LNCaP clone FGC (cell line): ENCODE measurements at regions not wholly inside any gene's neighbourhood (a gene's known extent, or its start where the extent isn't known, plus 50 kb on each side); places are given as distances from the start of the nearest gene placed in this dataset.

ENCODE experiments used
- DNase-seq: peaks from one replicate; pipeline ENCODE4 v3.0.0-alpha.2; 2011; ENCODE audit warnings: low read depth
- H3K4me3 ChIP-seq: 2 replicates; pipeline ENCODE4 v1.5.1; 2011; ENCODE audit warnings: mild to moderate bottlenecking, low read depth, low read length, control low read depth
- CTCF ChIP-seq: IDR thresholded peaks from 2 replicates; pipeline ENCODE4 v1.5.1; 2012; ENCODE audit warnings: mild to moderate bottlenecking; ENCODE audit not compliant: control insufficient read depth, insufficient read depth; ENCODE audit errors: extremely low read depth

GRCh38 chr10:128506423-128506822 lies 380.2 kb upstream of the MKI67 start:
- no peak for TF ChIP-seq CTCF

GRCh38 chr10:128507066-128507465 lies 380.8 kb upstream of the MKI67 start:
- no peak for DNase-seq
- H3K4me3 ChIP-seq, result no peak overlapping the region
- TF ChIP-seq CTCF, result no peak

More at GRCh38 chr10:128506423-128506822, 380.2 kb upstream of the MKI67 start:
- no peak for DNase-seq
- H3K4me3 ChIP-seq, result no peak overlapping the region

- DNase-seq, result no peak
- TF ChIP-seq CTCF, result no peak
- no peak overlapping the region for H3K4me3 ChIP-seq
Measured at GRCh38 chr10:128511284-128511683, 385.1 kb upstream of the MKI67 start.

GRCh38 chr10:128512767-128513166 lies 386.5 kb upstream of the MKI67 start:
- no peak for DNase-seq
- no peak for TF ChIP-seq CTCF
- H3K4me3 ChIP-seq, result no peak overlapping the region

- no peak for TF ChIP-seq CTCF
- H3K4me3 ChIP-seq, result no peak overlapping the region
- no peak for DNase-seq
Measured at GRCh38 chr10:128514536-128514935, 388.3 kb upstream of the MKI67 start.

GRCh38 chr10:128516180-128516579 lies 390.0 kb upstream of the MKI67 start:
- no peak for TF ChIP-seq CTCF
- no peak overlapping the region for H3K4me3 ChIP-seq
- DNase-seq, result no peak

GRCh38 chr10:128517167-128517566 lies 390.9 kb upstream of the MKI67 start:
- no peak for TF ChIP-seq CTCF
- H3K4me3 ChIP-seq, result no peak overlapping the region
- DNase-seq, result no peak
